Large intestine (tissue), 3 donors: ENCODE measurements at regions not wholly inside any gene's neighbourhood (a gene's known extent, or its start where the extent isn't known, plus 50 kb on each side); places are given as distances from the start of the nearest gene placed in this dataset.

Experiments
- DNase-seq, 2 donors: peaks; one replicate each; pipeline versions ENCODE4 v3.0.0 to v3.0.0-alpha.2; 2013
- H3K27ac ChIP-seq: one replicate; pipeline ENCODE4 v1.5.1; 2013; ENCODE audit warnings: low read length
- H3K27me3 ChIP-seq: 2 replicates; pipeline ENCODE4 v1.6.1; 2013; ENCODE audit warnings: low read length; ENCODE audit not compliant: control insufficient read depth, insufficient read depth
- H3K36me3 ChIP-seq: 2 replicates; pipeline ENCODE4 v1.6.1; 2013; ENCODE audit warnings: low read length; ENCODE audit not compliant: control insufficient read depth, insufficient read depth
- H3K4me1 ChIP-seq: one replicate; pipeline ENCODE4 v1.6.1; 2013; ENCODE audit warnings: low read length; ENCODE audit not compliant: control insufficient read depth, insufficient read depth
- H3K4me3 ChIP-seq: one replicate; pipeline ENCODE4 v1.5.1; 2013; ENCODE audit warnings: low read length
- H3K9me3 ChIP-seq: one replicate; pipeline ENCODE4 v1.6.1; 2013; ENCODE audit warnings: mild to moderate bottlenecking, low read depth, low read length, moderate library complexity; ENCODE audit not compliant: control insufficient read depth
- WGBS: methylation state at CpG from one replicate; pipeline ENCODE4 v1.1.5; 2013; ENCODE audit warnings: low lambda C conversion rate; ENCODE audit not compliant: insufficient coverage; 5-methylcytosine and 5-hydroxymethylcytosine counted together

- H3K4me3 ChIP-seq, result no peak overlapping the region
- no peaks in the 10 kb centered on the region for H3K4me1 ChIP-seq
- no peaks in the 10 kb centered on the region for H3K36me3 ChIP-seq
- H3K9me3 ChIP-seq, result no peaks in the 10 kb centered on the region
- H3K27ac ChIP-seq, result no peak overlapping the region
- 100% methylated on average over 2 of the region's 6 CpGs for WGBS
- DNase-seq, result no peak
- H3K27me3 ChIP-seq, result no peaks in the 10 kb centered on the region
Measured at GRCh38 chr9:1837453-1838084, 177.6 kb upstream of the SMARCA2 start.

DNA sequence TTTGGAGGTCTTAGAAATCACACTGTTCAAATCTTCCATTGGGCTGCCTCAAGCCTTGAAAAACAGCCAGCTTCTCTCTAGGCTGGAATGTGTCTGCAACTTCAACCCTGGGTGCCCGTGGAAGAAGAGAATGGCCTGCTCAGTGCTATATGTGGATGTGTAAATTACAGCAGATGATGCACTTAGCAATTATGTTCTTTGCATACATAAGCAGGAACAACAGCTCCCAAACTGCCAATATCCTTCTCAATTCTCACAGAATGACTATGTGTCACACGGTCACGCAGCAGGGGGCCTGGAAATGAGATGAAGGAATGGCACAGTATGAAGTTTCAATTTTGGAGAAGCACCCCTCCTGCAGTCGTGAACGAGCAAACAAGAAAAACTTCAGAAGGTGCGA is 175.2 kb upstream of the SMARCA2 start:
- DNase-seq, result no peak
- Histone ChIP-seq H3K27me3 (no peaks in the 10 kb centered on the region), H3K36me3 (no peaks in the 10 kb centered on the region), H3K4me1 (no peaks in the 10 kb centered on the region), H3K27ac (no peak overlapping the region), H3K4me3 (no peak overlapping the region), H3K9me3 (no peaks in the 10 kb centered on the region)
- no CpG with 5 or more reads among the region's 6 CpGs for WGBS

- no peak for DNase-seq
- Histone ChIP-seq H3K9me3 (no peaks in the 10 kb centered on the region), H3K27me3 (no peaks in the 10 kb centered on the region), H3K27ac (no peak overlapping the region), H3K36me3 (no peaks in the 10 kb centered on the region), H3K4me1 (no peaks in the 10 kb centered on the region), H3K4me3 (no peak overlapping the region)
- no CpG with 5 or more reads among the region's 2 CpGs for WGBS
Measured at GRCh38 chr9:1845425-1845824, 169.7 kb upstream of the SMARCA2 start.

DNA sequence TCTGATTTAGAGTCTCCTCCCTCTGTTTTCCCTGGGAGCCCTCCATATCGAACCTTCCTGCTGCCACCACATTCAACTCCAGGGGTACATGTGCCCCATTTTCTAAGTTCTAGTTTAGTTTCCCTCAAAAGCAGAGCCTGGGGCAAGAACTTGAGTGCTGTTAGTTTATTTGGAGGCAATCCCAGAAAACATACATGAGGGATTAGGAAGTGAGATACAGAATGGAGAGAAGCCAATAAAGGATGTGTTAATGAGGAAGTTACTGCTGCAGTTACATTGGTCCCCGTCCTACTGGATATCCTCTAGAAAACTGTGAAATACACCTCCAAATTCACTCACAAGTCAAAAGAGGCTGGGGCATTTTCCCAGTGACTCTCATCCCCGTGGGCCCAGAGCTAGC is 159.4 kb upstream of the SMARCA2 start:
- Histone ChIP-seq H3K4me1 (no peaks in the 10 kb centered on the region), H3K27me3 (no peaks in the 10 kb centered on the region), H3K9me3 (no peaks in the 10 kb centered on the region), H3K4me3 (no peak overlapping the region), H3K27ac (no peak overlapping the region), H3K36me3 (no peaks in the 10 kb centered on the region)
- no CpG with 5 or more reads among the region's 3 CpGs for WGBS
- no peak for DNase-seq

DNA sequence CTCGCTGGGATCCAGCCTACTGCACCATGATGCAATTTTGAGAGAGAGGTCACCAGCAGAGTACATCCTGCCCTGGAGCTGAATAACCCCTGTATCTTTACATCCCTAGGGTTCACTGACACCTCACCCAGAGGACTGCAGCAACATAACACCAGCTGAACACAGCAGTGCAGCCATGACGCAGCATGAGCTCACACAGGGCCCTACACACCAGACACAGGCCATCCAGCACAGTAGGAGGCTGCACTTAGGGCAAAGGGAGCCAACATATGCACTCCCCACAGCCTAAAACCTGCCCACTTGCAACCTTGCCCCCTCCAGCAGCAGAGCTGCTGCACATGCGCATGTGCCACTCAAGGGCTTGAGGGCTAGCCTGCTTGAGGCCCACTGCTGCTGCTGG is 157.3 kb upstream of the SMARCA2 start:
- no peak overlapping the region for H3K27ac ChIP-seq
- no peaks in the 10 kb centered on the region for H3K36me3 ChIP-seq
- H3K9me3 ChIP-seq, result no peaks in the 10 kb centered on the region
- WGBS, result no CpG with 5 or more reads among the region's 3 CpGs
- no peak for DNase-seq
- H3K27me3 ChIP-seq, result no peaks in the 10 kb centered on the region
- H3K4me1 ChIP-seq, result no peaks in the 10 kb centered on the region
- H3K4me3 ChIP-seq, result no peak overlapping the region

DNA sequence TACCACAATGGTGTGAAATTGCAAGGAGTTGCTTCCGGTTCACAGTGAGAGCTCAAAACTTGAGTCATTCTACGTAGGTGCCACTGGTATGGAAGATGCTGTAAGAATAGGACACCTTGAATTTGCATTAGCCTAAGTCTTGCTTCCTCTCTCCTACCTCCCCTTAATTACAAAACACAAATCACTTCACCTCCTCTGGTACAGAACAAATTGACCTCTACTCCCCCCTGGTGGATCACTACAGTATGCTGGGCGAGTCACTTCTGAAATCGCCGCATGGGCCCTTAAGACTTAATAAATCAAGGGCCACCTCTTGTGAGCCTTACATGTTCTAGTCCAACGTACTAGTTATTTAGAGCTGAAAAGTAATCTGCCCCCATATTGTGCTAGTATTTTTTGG is 145.3 kb upstream of the SMARCA2 start:
- DNase-seq, result no peak

GRCh38 chr9:1870915-1871314 is 144.2 kb upstream of the SMARCA2 start:
- Histone ChIP-seq H3K4me1 (no peaks in the 10 kb centered on the region), H3K27me3 (no peaks in the 10 kb centered on the region), H3K36me3 (no peaks in the 10 kb centered on the region), H3K9me3 (no peaks in the 10 kb centered on the region), H3K27ac (no peak overlapping the region), H3K4me3 (no peak overlapping the region)
- DNase-seq, result no peak
- no CpG with 5 or more reads among the region's 2 CpGs for WGBS

More for the DNA sequence above, 145.3 kb upstream of the SMARCA2 start:
- H3K4me3 ChIP-seq, result no peak overlapping the region
- H3K4me1 ChIP-seq, result no peaks in the 10 kb centered on the region
- H3K27ac ChIP-seq, result no peak overlapping the region
- H3K9me3 ChIP-seq, result no peaks in the 10 kb centered on the region
- H3K27me3 ChIP-seq, result no peaks in the 10 kb centered on the region
- WGBS, result no CpG with 5 or more reads among the region's 6 CpGs
- no peaks in the 10 kb centered on the region for H3K36me3 ChIP-seq

DNA sequence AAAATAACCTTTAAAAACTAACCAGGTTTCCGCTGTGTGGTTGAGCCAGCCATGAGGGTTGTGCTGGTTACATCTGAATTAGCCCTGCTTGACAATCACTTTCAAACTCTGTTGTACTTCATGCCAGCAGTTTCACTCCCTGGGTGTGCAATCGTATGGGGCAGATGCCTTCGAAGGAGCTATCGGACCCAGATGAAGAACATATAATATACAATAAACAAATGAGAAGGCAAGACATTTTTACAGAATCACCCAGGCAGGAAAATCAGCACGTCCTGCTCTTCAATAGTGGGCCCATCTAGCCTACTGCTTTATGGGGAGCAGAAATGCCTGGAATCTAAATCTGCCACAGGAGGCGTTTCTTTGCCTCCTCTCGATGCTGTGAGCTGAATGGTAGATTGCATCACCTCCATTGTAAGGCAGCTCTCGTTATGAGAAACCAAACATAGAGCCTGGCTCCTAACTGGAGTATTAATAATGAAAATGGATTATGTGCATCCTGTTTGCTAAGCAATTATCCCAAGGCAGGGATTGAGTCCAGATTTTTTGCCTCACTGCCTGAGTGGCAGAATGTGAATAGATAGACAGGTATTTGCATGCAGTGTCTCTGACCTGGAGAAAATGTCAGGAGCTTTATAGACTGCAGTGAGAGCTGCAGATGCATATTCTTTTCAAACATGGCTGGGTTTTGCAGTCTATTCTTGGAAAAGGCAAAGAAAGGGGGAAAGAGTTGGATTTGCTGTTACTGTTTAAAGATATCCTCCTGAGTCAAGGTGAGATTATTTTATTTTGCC is 143.3 kb upstream of the SMARCA2 start:
- WGBS, result no CpG with 5 or more reads among the region's 8 CpGs
- no peak for DNase-seq
- Histone ChIP-seq H3K27ac (no peak overlapping the region), H3K4me3 (no peak overlapping the region), H3K36me3 (no peaks in the 10 kb centered on the region), H3K9me3 (no peaks in the 10 kb centered on the region), H3K4me1 (no peaks in the 10 kb centered on the region), H3K27me3 (no peaks in the 10 kb centered on the region)

GRCh38 chr9:1875251-1875851 is 139.8 kb upstream of the SMARCA2 start:
- no peaks in the 10 kb centered on the region for H3K27me3 ChIP-seq
- no peak for DNase-seq
- H3K4me3 ChIP-seq, result no peak overlapping the region
- H3K36me3 ChIP-seq, result no peaks in the 10 kb centered on the region
- no peak overlapping the region for H3K27ac ChIP-seq
- no CpG with 5 or more reads among the region's 8 CpGs for WGBS
- H3K4me1 ChIP-seq, result no peaks in the 10 kb centered on the region
- no peaks in the 10 kb centered on the region for H3K9me3 ChIP-seq

- H3K4me1 ChIP-seq, result no peaks in the 10 kb centered on the region
- no peak for DNase-seq
- H3K27ac ChIP-seq, result no peak overlapping the region
- WGBS, result no CpG with 5 or more reads among the region's 5 CpGs
- H3K27me3 ChIP-seq, result no peaks in the 10 kb centered on the region
- H3K4me3 ChIP-seq, result no peak overlapping the region
- H3K9me3 ChIP-seq, result no peaks in the 10 kb centered on the region
- no peaks in the 10 kb centered on the region for H3K36me3 ChIP-seq
Measured at GRCh38 chr9:1875921-1876448, 139.2 kb upstream of the SMARCA2 start.
